AG04449 (cell line): ENCODE measurements at regions not wholly inside any gene's neighbourhood (a gene's known extent, or its start where the extent isn't known, plus 50 kb on each side); places are given as distances from the start of the nearest gene placed in this dataset.

ENCODE experiments used
- CTCF ChIA-PET: fragments of 350-600 bp; formaldehyde crosslinking; extraction: SDS; loops from one replicate; lab custom pipeline; 2021; ENCODE audit warnings: antibody characterized with exemption; lab: Yijun Ruan, JAX
- POLR2A ChIA-PET: fragments of 400-600, 350-600 bp; formaldehyde crosslinking; extraction: SDS; loops from one replicate; lab custom pipeline; 2020; ENCODE audit warnings: antibody characterized with exemption, inconsistent platforms; lab: Yijun Ruan, JAX
- DNase-seq: peaks from one replicate; pipeline ENCODE4 v3.0.0-alpha.2; 2010; ENCODE audit warnings: low read depth, low spot score
- H3K4me3 ChIP-seq: 2 replicates; pipeline ENCODE4 v1.5.1; 2011; ENCODE audit warnings: low read depth, mild to moderate bottlenecking, control low read depth, low read length
- CTCF ChIP-seq: IDR thresholded peaks from one replicate; pipeline ENCODE4 v1.5.1; 2011; ENCODE audit warnings: mild to moderate bottlenecking, moderate library complexity, low read length, control low read depth, inconsistent platforms; ENCODE audit not compliant: insufficient read depth; ENCODE audit errors: missing control alignments

- DNase-seq, result no peak
- CTCF ChIA-PET, result no interaction called here
- no peak for TF ChIP-seq CTCF
- POLR2A ChIA-PET, result no interaction called here
- H3K4me3 ChIP-seq, result no peak overlapping the region
Measured at GRCh38 chr9:95645579-95645978, 128.8 kb upstream of the PTCH1 start.

GRCh38 chr9:95644377-95644776 lies 127.6 kb upstream of the PTCH1 start:
- no peak for TF ChIP-seq CTCF
- no peak for DNase-seq
- H3K4me3 ChIP-seq, result no peak overlapping the region
- ChIA-PET CTCF (no interaction called here), POLR2A (interaction anchor here (0.6 kb wide), 1 partner anchor 129 kb away, joined by 3 read pairs; no protein-coding TSS in a partner anchor)

GRCh38 chr9:95643619-95644018 lies 126.8 kb upstream of the PTCH1 start:
- POLR2A ChIA-PET, result no interaction called here
- no peak for TF ChIP-seq CTCF
- no peak overlapping the region for H3K4me3 ChIP-seq
- no peak for DNase-seq
- CTCF ChIA-PET, result no interaction called here

- POLR2A ChIA-PET, result no interaction called here
- TF ChIP-seq CTCF, result no peak
- CTCF ChIA-PET, result no interaction called here
- H3K4me3 ChIP-seq, result no peak overlapping the region
- DNase-seq, result no peak
Measured at GRCh38 chr9:95642189-95642588, 125.4 kb upstream of the PTCH1 start.

- CTCF ChIA-PET, result no interaction called here
- no peak overlapping the region for H3K4me3 ChIP-seq
- DNase-seq, result no peak
- TF ChIP-seq CTCF, result no peak
- POLR2A ChIA-PET, result no interaction called here
Measured at GRCh38 chr9:95641586-95641985, 124.8 kb upstream of the PTCH1 start.

- ChIA-PET POLR2A (no interaction called here), CTCF (no interaction called here)
- H3K4me3 ChIP-seq, result no peak overlapping the region
- no peak for DNase-seq
- no peak for TF ChIP-seq CTCF
Measured at GRCh38 chr9:95640336-95640735, 123.6 kb upstream of the PTCH1 start.
